IPS-NIHi7 (cell line): ENCODE measurements at regions not wholly inside any gene's neighbourhood (a gene's known extent, or its start where the extent isn't known, plus 50 kb on each side); places are given as distances from the start of the nearest gene placed in this dataset.
"Not testable (repeated sequence)": the region's sequence is repeated elsewhere in the genome, so short reads cannot be mapped to it uniquely, and the experiment has no call there.

Experiments used
- DNase-seq: peaks from one replicate; pipeline ENCODE4 v3.0.0; 2012; ENCODE audit warnings: mixed read lengths; ENCODE audit errors: extremely low spot score

GRCh38 chr6:100322886-100323285 lies 141.8 kb downstream of the SIM1 start:
- DNase-seq, result no peak

DNA sequence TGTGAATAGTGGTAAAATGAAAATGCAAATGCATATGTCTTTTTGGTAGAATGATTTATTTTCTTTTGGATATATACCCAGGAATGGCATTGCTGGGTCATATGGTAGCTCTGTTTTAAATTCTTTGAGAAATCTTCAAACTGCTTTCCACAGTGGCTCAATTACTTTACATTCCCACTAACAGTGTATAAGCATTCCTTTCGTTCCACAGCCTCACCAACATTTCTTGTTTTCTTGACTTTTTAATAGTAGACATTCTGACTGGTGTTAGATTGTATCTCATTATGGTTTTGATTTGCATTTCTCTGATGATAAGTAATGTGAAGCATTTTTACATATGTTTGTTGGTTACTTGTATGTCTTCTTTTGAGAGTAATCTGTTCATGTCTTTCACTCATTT lies 144.0 kb downstream of the SIM1 start:
- DNase-seq, result no peak

DNA sequence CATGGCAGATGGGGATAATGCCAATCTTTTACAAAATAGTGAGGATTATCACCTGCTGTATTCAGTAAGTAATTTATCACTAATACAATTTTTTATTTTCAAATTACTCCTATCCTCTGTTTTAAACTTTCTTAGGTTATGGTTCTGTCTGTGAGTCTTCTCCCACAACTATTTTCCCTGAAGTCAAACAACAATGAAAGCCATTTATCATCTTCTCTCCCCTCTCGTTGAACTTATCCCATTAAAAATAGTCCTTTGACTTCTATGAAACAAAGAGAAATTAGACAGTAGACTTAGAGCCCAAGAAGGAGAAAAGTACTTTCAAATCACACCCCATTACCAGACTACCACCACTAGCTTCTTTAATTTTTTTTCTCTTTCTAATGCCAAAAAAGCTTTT lies 147.7 kb downstream of the SIM1 start:
- no peak for DNase-seq

GRCh38 chr6:100314186-100314585 lies 150.5 kb downstream of the SIM1 start:
- DNase-seq, result no peak

DNA sequence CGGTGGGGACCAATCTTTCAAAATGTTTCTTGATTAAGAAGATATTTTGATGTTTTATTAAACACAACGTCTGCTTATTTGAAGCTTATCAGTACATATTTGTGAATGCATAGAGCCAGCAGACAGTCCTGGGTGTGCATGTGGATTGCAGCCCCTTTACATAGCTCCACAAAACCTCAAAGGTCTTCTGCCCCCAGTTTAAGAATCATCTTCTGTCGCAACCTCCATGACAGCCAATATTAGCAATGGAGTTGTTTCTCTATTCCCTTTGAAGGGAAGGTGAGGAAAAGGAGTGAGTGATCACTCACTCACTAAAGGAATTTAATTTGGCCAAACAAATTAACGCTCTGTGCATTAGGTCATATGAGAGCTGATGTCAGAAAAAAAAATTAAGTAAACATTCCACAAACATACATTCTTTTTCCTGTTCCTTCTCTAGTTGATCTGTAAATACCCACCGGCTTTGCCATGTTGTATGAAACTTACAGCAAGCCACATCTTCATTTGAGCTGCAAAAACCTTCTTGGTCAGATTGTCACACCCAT lies 152.9 kb downstream of the SIM1 start:
- no peak for DNase-seq

DNA sequence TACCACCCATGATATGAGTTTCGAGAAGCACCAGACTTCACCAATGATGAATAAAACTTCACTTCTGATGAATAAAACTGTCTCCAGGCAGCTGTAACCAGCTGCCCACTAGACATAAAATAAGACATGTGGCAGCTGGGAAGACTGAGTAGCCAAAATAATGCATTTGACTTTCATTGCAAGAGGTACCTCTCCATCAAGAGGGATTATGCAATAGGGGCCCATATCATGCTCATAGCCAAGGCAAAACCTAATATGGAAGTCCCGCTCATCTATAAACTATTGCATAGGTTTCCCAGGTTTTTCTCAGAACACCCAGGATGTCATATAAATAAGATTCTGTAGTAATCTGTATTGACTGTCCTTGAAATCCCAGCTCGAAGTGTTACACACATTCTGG lies 155.5 kb downstream of the SIM1 start:
- no peak for DNase-seq

DNA sequence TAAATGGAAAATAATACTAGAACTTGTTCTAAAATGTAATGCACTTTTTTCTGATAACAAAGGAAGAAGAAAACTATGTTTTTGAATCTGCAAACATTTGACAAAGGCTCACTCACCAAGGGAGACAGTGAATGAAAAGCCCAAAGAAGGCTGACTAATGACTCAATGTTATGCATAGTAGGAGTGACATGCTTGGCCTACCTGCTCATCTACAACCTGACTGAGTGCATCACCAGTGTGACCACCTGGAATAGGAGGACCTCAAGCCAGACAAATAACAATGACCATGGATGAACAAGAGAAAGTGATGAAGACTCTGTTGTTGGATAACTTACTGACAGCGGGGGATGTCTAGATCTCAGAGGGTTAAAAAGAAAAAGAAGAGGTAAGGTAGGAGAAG lies 157.2 kb downstream of the SIM1 start:
- DNase-seq, result no peak

DNA sequence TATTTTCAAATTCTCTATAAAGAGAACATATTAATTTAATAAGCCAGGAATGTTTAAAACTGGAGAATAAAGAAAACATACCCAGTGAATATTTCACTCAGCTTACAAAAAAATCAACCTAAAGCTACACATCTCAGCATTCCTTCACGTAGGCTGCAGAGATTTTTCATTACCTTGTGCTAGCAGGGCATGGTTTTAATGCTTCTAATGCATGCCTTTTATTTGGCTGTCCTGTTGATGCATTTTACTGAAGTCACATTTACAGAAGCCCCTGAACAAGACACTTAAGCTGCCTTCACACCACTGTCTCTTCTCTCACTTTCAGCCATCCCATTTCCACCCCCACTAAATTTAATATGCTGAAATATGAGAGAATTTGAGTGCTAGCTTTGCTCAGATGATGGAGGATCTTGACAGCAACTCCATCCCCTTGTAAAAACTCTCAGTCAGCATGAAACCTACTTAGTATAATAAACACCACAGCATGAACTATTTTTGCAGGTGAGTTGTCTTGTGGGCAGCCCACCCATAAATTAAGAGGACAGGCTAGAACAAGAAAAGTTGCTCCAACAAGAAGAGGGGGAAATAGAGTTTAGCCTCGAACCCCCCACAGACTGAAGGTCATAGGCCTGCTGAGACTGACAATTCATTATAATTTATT lies 159.4 kb downstream of the SIM1 start:
- DNase-seq, result no peak

DNA sequence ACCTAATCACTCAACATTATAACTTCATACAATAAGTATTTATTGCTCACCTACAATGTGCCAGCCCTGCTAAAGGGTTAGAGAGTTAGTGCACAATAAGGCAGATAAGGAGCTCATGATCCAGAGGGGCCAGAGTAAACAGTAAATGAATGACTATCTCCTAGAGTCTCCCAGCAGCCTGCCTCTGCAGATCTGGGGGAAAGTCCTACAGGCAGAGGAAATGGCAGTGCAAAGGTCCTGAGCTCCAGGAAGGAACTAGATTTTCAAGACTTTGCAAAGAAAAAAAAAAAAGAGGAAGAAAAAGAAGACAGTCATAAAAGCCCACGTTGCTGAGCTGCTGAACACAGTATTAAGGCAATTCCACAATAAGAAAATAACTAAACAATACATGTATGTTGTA lies 160.1 kb downstream of the SIM1 start:
- DNase-seq, result no peak

DNA sequence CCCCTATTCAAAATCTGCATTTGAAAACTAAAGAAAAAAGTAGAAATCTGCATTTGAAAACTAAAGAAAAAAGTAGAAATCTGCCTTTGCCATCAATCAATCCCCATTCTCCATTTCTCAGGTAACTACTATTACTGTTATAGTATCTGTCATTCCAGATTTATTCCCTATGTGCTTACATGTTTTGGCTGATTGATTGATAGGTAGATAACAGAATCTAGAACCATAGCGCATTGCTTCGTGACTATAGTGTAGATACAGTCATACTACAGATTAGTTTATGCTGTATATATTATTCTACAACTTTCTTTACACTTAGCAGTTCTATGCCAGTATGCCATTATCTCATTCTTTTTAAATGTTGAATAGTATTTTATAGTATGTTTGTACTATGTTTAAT lies 163.0 kb downstream of the SIM1 start:
- DNase-seq, result no peak

GRCh38 chr6:100300221-100300736 lies 164.4 kb downstream of the SIM1 start:
- DNase-seq, result no peak

GRCh38 chr6:100296810-100297544 lies 167.7 kb downstream of the SIM1 start:
- no peak for DNase-seq

GRCh38 chr6:100295172-100295571 lies 169.5 kb downstream of the SIM1 start:
- not testable (repeated sequence) for DNase-seq

- no peak for DNase-seq
Measured at GRCh38 chr6:100289285-100289684, 175.4 kb downstream of the SIM1 start.

DNA sequence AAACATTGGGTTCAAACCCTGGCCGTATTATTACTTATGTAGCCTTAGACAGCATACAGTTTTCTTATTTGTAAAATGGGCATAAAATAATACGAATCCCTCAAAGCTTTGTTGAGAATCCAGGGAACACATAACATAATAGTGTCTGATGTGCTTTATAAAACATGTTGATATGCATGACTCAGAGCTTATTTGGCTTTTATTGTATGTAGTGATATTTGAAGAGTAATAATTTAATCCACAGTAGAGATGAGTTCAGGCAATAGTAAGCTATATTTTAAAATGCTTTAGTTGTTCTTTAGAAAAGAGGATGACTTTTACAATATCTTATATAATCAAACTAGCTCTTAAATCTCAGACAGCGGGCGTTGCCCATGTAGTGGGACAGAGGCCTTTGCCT lies 176.4 kb downstream of the SIM1 start:
- DNase-seq, result no peak

DNA sequence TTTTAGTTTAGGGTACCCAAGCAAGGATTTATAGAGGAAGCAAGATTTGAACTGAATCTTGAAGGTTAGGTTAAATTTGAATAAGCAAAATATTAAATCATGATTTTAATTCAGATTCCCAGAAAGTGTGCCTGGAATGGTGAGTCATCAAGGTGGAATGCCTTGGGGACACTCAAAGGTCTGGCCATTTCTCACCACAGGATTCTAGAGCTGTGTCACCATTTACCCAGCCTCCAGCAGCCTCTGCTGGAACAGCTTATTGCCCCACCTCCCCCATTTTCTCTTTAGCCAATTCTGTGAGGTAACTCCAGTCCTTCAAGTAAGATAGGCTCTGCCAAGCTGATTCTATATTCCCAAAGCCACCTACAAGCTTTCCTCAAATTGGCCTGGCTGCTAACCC lies 181.4 kb downstream of the SIM1 start:
- DNase-seq, result peak; percentile 53

DNA sequence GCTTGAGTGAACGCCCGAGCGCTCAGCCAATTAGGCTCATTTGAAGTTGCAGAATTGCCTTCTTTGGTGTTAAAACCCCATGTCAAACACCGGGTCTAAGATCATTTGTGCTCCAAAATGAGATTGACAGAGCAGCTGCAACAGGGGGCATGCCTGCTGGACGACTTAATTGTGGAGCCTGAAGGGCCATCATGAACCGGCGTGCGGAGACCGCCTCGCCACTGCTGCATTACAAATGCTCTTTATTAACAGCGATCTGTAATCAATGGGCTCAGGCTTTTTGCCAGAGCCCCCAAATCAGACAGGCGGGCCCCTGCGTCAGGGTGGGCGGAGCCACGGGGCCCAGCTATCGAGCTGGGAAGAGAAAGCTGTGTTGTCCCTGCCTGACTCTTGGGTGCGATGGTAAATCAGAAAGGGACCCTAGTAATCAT lies 183.2 kb downstream of the SIM1 start:
- DNase-seq, result peak; percentile 74

GRCh38 chr6:100276311-100277057 lies 188.2 kb downstream of the SIM1 start:
- no peak for DNase-seq

DNA sequence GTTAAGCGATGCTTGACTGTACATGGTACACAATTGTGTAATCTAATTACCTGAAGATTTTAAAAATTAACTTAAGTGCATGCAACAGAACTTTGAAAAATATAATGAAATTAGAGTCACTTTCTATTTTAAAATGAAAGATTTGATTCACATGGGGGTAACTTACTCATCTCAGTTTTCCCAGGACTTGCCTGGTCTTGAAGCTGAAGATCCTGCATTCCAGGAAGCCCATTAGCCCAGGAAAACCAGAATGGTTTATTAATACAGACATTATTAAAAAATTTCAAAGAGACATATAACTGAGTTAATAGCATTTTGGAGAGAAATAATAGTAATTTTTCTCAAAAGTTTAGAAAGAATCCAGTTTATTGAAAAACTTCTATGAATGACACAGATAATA lies 190.6 kb downstream of the SIM1 start:
- no peak for DNase-seq

- no peak for DNase-seq
Measured at GRCh38 chr6:100271625-100272024, 193.1 kb downstream of the SIM1 start.

GRCh38 chr6:100271202-100271601 lies 193.5 kb downstream of the SIM1 start:
- no peak for DNase-seq

GRCh38 chr6:100269189-100269588 lies 195.5 kb downstream of the SIM1 start:
- DNase-seq, result no peak
